DOHH2 (cell line): ENCODE measurements at regions not wholly inside any gene's neighbourhood (a gene's known extent, or its start where the extent isn't known, plus 50 kb on each side); places are given as distances from the start of the nearest gene placed in this dataset.

Experiments
- CTCF ChIP-seq: fragments of 200-600 bp; sonication (generic); IDR thresholded peaks from one replicate; pipeline ENCODE4 v1.5.1; 2014; ENCODE audit warnings: antibody characterized with exemption, mild to moderate bottlenecking, low read depth, low read length; ENCODE audit not compliant: poor library complexity, severe bottlenecking
- EZH2phosphoT487 ChIP-seq: fragments of 200-600 bp; sonication (generic); IDR thresholded peaks from 2 replicates; pipeline ENCODE4 v1.6.1; 2017; ENCODE audit warnings: borderline replicate concordance, mild to moderate bottlenecking, antibody characterized with exemption, low read length, moderate library complexity, mixed read lengths

DNA sequence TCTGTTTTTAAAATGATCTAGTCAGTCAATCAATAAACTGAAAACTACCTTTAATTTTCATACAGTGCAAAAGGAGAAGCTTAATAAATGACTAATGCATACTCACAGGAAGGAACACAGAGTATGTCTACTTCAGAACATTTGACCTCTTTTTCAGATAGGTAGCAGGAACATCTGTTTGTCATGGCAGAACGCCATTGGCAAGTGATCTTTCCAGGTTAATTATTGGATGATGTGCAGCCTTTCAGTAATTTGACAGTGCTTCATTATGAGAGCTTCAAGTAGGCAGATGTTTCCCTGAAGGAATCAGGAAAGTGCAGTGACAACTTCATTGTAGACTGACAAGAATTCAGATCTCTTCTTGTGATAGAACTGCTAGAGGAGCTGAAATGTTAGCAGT lies 325.0 kb downstream of the OTOL1 start:
- TF ChIP-seq CTCF (no peak), EZH2phosphoT487 (no peak)
